Testis (tissue), 2 donors: ENCODE measurements at regions not wholly inside any gene's neighbourhood (a gene's known extent, or its start where the extent isn't known, plus 50 kb on each side); places are given as distances from the start of the nearest gene placed in this dataset.

Experiments
- DNase-seq: peaks from one replicate; pipeline ENCODE4 v3.0.0-alpha.2; 2019
- H3K27ac ChIP-seq, 2 donors: fragments of 200-600 bp; sonication (generic); one replicate each; pipeline ENCODE4 v1.5.1; 2019
- H3K27me3 ChIP-seq: fragments of 200-600 bp; sonication (generic); one replicate; pipeline ENCODE4 v1.5.1; 2019
- H3K36me3 ChIP-seq: fragments of 200-600 bp; sonication (generic); one replicate; pipeline ENCODE4 v1.5.1; 2017; ENCODE audit warnings: low read depth; ENCODE audit errors: missing control alignments
- H3K4me1 ChIP-seq: fragments of 200-600 bp; sonication (generic); one replicate; pipeline ENCODE4 v1.5.1; 2019
- H3K4me3 ChIP-seq, 2 donors: fragments of 200-600 bp; sonication (generic); one replicate each; pipeline ENCODE4 v1.5.1; 2017 to 2019
- H3K9me3 ChIP-seq: fragments of 200-600 bp; sonication (generic); one replicate; pipeline ENCODE4 v1.5.1; 2017
- POLR2A ChIP-seq: fragments of 450-650 bp; IDR thresholded peaks from one replicate; pipeline ENCODE4 v1.6.1; 2017; ENCODE audit warnings: antibody characterized with exemption, mild to moderate bottlenecking, moderate library complexity
- WGBS, 2 donors: methylation state at CpG; one replicate each; pipeline ENCODE4 v1.1.5; 2018; 5-methylcytosine and 5-hydroxymethylcytosine counted together
- intact Hi-C: fragments of 100-400 bp; cut with DNase I; formaldehyde crosslinking; loops from one replicate; pipeline ENCODE4 v1.15.1; 2023; ENCODE audit warnings: low total_unique reads
- TF ChIP-seq, protein P1 (sequence below), 3 experiments: fragments of 450-650 bp in 2 of 3; fragments of 200-600 bp in 1 of 3; sonication (generic) in 1 of 3; IDR thresholded peaks; one replicate each; pipeline ENCODE4 v1.5.1; 2016 to 2019; ENCODE audit warnings: antibody characterized with exemption in 3 of 3, mild to moderate bottlenecking in 2 of 3, moderate library complexity in 1 of 3

DNA sequence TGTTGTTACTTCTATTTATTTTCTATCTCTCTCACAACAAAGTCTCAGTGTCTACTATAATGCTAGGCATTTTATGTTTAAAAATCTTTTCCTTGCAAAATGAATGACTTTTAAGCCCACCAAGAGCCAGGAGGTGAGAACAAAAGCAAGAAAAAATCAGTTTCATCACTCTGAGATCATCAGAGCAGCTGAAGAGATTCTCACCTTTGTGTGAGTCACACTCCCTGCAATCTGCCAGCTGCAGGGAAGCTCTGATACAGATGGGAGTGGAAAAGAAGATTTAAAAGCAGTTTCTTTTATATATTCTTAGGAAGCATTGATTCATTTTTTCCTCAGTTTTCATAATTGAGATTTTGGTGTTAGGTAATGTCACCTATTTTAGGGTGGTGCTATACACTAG is 107.6 kb downstream of the LHX9 start:
- H3K36me3 ChIP-seq: no peaks in the 10 kb centered on the region
- no peak overlapping the region for H3K4me3 ChIP-seq
- H3K4me1 ChIP-seq: no peaks in the 10 kb centered on the region
- no peak overlapping the region for H3K27ac ChIP-seq
- intact Hi-C loops: no loop called here
- H3K27me3 ChIP-seq: no peaks in the 10 kb centered on the region
- no peaks in the 10 kb centered on the region for H3K9me3 ChIP-seq
- TF ChIP-seq POLR2A: no peak
- TF ChIP-seq, protein P1, sequence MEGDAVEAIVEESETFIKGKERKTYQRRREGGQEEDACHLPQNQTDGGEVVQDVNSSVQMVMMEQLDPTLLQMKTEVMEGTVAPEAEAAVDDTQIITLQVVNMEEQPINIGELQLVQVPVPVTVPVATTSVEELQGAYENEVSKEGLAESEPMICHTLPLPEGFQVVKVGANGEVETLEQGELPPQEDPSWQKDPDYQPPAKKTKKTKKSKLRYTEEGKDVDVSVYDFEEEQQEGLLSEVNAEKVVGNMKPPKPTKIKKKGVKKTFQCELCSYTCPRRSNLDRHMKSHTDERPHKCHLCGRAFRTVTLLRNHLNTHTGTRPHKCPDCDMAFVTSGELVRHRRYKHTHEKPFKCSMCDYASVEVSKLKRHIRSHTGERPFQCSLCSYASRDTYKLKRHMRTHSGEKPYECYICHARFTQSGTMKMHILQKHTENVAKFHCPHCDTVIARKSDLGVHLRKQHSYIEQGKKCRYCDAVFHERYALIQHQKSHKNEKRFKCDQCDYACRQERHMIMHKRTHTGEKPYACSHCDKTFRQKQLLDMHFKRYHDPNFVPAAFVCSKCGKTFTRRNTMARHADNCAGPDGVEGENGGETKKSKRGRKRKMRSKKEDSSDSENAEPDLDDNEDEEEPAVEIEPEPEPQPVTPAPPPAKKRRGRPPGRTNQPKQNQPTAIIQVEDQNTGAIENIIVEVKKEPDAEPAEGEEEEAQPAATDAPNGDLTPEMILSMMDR (IDR thresholded peaks at IDR 0.05): no peak
- DNase-seq: no peak

DNA sequence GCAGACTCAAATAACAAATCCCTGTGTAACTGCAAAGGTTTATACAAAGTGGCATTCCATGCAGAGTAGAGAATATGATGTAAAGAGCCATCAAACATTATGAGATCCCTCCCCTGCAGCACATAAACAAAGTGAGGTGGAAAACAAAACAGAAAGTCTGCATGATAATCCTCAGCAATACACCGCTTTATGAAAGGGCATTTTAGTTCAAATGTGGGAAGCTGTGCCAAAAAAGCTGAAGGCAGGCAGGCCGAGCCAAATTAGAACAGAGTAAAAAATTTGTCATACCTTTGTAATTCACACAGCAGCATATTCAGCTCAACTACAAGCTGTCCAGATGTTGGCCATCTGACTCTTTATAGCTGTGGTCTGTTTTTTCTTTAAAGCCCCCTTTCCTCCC is 113.5 kb downstream of the LHX9 start:
- no peak for TF ChIP-seq POLR2A
- TF ChIP-seq, protein P1 (IDR thresholded peaks at IDR 0.05): no peak
- H3K27ac ChIP-seq: no peak overlapping the region
- no peak for DNase-seq
- H3K4me3 ChIP-seq: no peak overlapping the region
- H3K27me3 ChIP-seq: no peaks in the 10 kb centered on the region
- no peaks in the 10 kb centered on the region for H3K9me3 ChIP-seq
- H3K4me1 ChIP-seq: no peaks in the 10 kb centered on the region
- intact Hi-C loops: no loop called here
- H3K36me3 ChIP-seq: no peaks in the 10 kb centered on the region
- 40 to 41% methylated on average over 2 of the region's 2 CpGs for WGBS, 2 donors

DNA sequence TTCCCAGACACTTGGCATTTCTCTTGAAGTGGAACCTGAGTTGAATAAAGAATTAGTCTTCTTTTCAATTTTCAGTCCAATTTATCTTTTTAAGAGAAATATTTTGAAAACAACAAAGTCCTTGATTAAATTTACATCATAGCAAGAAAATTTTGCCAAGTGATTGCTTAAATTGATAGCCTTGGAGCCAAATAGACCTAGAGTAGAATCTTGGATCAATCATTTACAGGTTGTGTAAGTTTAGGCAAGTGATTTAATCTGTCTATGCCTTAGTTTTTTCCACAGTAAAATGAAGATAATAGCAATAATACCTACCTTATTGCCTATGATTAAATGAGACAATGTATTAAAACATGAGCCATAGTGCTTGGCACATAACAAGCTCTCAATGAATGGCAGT is 113.9 kb downstream of the LHX9 start:
- no peaks in the 10 kb centered on the region for H3K4me1 ChIP-seq
- no peaks in the 10 kb centered on the region for H3K27me3 ChIP-seq
- no peaks in the 10 kb centered on the region for H3K36me3 ChIP-seq
- H3K27ac ChIP-seq: no peak overlapping the region
- H3K4me3 ChIP-seq: no peak overlapping the region
- intact Hi-C loops: no loop called here
- DNase-seq: no peak
- no peaks in the 10 kb centered on the region for H3K9me3 ChIP-seq
- TF ChIP-seq, protein P1 (IDR thresholded peaks at IDR 0.05): no peak
- no peak for TF ChIP-seq POLR2A

DNA sequence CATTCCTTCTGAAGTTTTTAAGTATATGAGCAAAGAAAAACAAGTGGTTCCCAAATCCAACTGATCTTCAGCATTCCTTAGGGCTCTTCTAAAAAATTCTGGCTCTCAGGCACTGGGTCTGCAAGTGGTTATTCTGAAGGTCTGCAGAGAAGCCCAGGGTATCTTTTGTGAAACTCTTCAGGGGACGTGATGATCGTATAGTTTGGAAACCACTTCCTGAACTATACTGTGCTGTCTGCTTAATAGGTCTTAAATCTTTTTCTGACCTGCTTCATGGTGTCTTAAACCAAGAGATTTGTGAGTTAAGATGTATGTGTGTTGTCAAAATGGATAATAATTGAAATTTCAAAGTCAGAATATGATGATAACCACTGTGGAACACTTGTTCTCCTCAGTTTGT is 115.5 kb downstream of the LHX9 start:
- Histone ChIP-seq H3K9me3 (no peaks in the 10 kb centered on the region), H3K4me3 (no peak overlapping the region), H3K27ac (no peak overlapping the region), H3K4me1 (no peaks in the 10 kb centered on the region), H3K27me3 (no peaks in the 10 kb centered on the region), H3K36me3 (no peaks in the 10 kb centered on the region)
- DNase-seq: no peak
- 54 to 64% methylated on average over 2 of the region's 2 CpGs for WGBS, 2 donors
- no peak for TF ChIP-seq POLR2A
- intact Hi-C loops: no loop called here

DNA sequence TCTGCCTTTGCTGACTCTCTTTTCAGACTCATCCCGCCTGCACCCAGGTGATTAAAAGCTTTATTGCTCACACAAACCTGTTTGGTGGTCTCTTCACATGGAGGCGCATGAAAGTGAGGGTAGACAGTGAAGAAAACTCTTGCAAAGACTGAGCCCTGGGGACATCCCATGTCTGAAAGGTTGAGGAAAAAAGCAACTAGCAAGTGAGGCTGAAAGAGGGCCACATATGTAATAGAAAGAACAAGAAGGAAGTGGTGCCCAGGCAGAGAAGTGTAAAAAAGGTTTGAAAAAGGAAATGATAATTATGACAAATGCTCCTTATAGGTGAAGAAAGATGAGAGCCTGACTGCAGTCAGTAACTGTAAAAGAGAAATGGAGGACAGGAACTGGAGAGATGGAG is 115.9 kb upstream of the NEK7 start:
- H3K27me3 ChIP-seq: no peaks in the 10 kb centered on the region
- H3K4me3 ChIP-seq: no peak overlapping the region
- DNase-seq: no peak
- no peak overlapping the region for H3K27ac ChIP-seq
- WGBS, 2 donors: 88 to 89% methylated on average over 2 of the region's 2 CpGs
- no peaks in the 10 kb centered on the region for H3K36me3 ChIP-seq
- no peaks in the 10 kb centered on the region for H3K9me3 ChIP-seq
- TF ChIP-seq, protein P1 (IDR thresholded peaks at IDR 0.05): no peak
- no peak for TF ChIP-seq POLR2A
- intact Hi-C loops: no loop called here
- no peaks in the 10 kb centered on the region for H3K4me1 ChIP-seq
